HEK293 (cell line): ENCODE measurements at regions not wholly inside any gene's neighbourhood (a gene's known extent, or its start where the extent isn't known, plus 50 kb on each side); places are given as distances from the start of the nearest gene placed in this dataset.

Source experiments
- CTCF ChIP-seq: fragments of 450-650 bp; formaldehyde crosslinking; IDR thresholded peaks from 2 replicates; pipeline ENCODE4 v1.5.1; 2016; ENCODE audit warnings: missing biosample characterization, missing genetic modification characterization
- HOXD13 ChIP-seq: sonication (generic); formaldehyde crosslinking; IDR thresholded peaks from 2 replicates; pipeline ENCODE4 v1.8.0; 2022; ENCODE audit warnings: missing genetic modification reagents, borderline replicate concordance
- ZNF10 ChIP-seq: fragments of 450-650 bp; formaldehyde crosslinking; IDR thresholded peaks from 2 replicates; pipeline ENCODE4 v1.5.1; 2017; ENCODE audit warnings: missing biosample characterization, missing genetic modification characterization
- ZNF138 ChIP-seq: fragments of 450-650 bp; formaldehyde crosslinking; IDR thresholded peaks from 2 replicates; pipeline ENCODE4 v1.5.1; 2016; ENCODE audit warnings: missing biosample characterization, missing genetic modification characterization, borderline replicate concordance
- ZNF623 ChIP-seq: fragments of 450-650 bp; formaldehyde crosslinking; IDR thresholded peaks from 2 replicates; pipeline ENCODE4 v1.5.1; 2016; ENCODE audit warnings: missing biosample characterization, missing genetic modification characterization
- ZNF704 ChIP-seq: fragments of 450-650 bp; formaldehyde crosslinking; IDR thresholded peaks from 2 replicates; pipeline ENCODE4 v1.5.1; 2016; ENCODE audit warnings: missing biosample characterization, missing genetic modification characterization
- TF ChIP-seq, protein P1 (sequence below): fragments of 450-650 bp; formaldehyde crosslinking; IDR thresholded peaks from 2 replicates; pipeline ENCODE4 v1.5.1; 2016; ENCODE audit warnings: missing biosample characterization, missing genetic modification characterization
- TF ChIP-seq, protein P2 (sequence below): fragments of 450-650 bp; formaldehyde crosslinking; IDR thresholded peaks from 2 replicates; pipeline ENCODE4 v1.5.1; 2016; ENCODE audit warnings: missing biosample characterization, missing genetic modification characterization

GRCh38 chrX:34371754-34372153, 239.6 kb upstream of the FAM47A start:
- TF ChIP-seq ZNF138 (tag by site-specific recombination) (no peak), CTCF (tag by site-specific recombination) (no peak), ZNF10 (tag by site-specific recombination) (no peak), HOXD13 (CRISPR knock-in tag) (no peak), ZNF704 (no peak), ZNF623 (tag by site-specific recombination) (no peak)
- TF ChIP-seq, protein P1, sequence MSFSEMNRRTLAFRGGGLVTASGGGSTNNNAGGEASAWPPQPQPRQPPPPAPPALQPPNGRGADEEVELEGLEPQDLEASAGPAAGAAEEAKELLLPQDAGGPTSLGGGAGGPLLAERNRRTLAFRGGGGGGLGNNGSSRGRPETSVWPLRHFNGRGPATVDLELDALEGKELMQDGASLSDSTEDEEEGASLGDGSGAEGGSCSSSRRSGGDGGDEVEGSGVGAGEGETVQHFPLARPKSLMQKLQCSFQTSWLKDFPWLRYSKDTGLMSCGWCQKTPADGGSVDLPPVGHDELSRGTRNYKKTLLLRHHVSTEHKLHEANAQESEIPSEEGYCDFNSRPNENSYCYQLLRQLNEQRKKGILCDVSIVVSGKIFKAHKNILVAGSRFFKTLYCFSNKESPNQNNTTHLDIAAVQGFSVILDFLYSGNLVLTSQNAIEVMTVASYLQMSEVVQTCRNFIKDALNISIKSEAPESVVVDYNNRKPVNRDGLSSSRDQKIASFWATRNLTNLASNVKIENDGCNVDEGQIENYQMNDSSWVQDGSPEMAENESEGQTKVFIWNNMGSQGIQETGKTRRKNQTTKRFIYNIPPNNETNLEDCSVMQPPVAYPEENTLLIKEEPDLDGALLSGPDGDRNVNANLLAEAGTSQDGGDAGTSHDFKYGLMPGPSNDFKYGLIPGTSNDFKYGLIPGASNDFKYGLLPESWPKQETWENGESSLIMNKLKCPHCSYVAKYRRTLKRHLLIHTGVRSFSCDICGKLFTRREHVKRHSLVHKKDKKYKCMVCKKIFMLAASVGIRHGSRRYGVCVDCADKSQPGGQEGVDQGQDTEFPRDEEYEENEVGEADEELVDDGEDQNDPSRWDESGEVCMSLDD (tag by site-specific recombination): no peak
- TF ChIP-seq, protein P2, sequence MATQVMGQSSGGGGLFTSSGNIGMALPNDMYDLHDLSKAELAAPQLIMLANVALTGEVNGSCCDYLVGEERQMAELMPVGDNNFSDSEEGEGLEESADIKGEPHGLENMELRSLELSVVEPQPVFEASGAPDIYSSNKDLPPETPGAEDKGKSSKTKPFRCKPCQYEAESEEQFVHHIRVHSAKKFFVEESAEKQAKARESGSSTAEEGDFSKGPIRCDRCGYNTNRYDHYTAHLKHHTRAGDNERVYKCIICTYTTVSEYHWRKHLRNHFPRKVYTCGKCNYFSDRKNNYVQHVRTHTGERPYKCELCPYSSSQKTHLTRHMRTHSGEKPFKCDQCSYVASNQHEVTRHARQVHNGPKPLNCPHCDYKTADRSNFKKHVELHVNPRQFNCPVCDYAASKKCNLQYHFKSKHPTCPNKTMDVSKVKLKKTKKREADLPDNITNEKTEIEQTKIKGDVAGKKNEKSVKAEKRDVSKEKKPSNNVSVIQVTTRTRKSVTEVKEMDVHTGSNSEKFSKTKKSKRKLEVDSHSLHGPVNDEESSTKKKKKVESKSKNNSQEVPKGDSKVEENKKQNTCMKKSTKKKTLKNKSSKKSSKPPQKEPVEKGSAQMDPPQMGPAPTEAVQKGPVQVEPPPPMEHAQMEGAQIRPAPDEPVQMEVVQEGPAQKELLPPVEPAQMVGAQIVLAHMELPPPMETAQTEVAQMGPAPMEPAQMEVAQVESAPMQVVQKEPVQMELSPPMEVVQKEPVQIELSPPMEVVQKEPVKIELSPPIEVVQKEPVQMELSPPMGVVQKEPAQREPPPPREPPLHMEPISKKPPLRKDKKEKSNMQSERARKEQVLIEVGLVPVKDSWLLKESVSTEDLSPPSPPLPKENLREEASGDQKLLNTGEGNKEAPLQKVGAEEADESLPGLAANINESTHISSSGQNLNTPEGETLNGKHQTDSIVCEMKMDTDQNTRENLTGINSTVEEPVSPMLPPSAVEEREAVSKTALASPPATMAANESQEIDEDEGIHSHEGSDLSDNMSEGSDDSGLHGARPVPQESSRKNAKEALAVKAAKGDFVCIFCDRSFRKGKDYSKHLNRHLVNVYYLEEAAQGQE (tag by site-specific recombination): no peak
